ENCODE measurements at regions not wholly inside any gene's neighbourhood (a gene's known extent, or its start where the extent isn't known, plus 50 kb on each side); places are given as distances from the start of the nearest gene placed in this dataset.

GRCh38 chr3:65037861-65038260, 350.1 kb upstream of the ADAMTS9 start:
- no peaks in the 10 kb centered on the region for H3K4me1 ChIP-seq (ENCODE audit: control insufficient read depth, insufficient read depth, low read length)
- POLR2A ChIA-PET, result no interaction called here
- no peak overlapping the region for H3K4me3 ChIP-seq (ENCODE audit: low read depth, low read length)
- H3K9me3 ChIP-seq (ENCODE audit: control insufficient read depth, insufficient read depth, low read depth, low read length), result no peaks in the 10 kb centered on the region
- CTCF ChIA-PET, result interaction anchor here (0.7 kb wide), 1 partner anchor 14 kb away, joined by 3 read pairs; no protein-coding TSS in a partner anchor
- no peak overlapping the region for H3K27ac ChIP-seq (ENCODE audit: extremely low read depth, low read depth, low read length)
- TF ChIP-seq REST (tag by site-specific recombination; IDR thresholded peaks at IDR 0.05) (no peak), ZNF394 (tag by site-specific recombination; IDR thresholded peaks at IDR 0.05; ENCODE audit: borderline replicate concordance) (no peak), ZNF140 (tag by site-specific recombination; IDR thresholded peaks at IDR 0.05) (no peak), ZBTB10 (tag by site-specific recombination; IDR thresholded peaks at IDR 0.05) (no peak)
- H3K36me3 ChIP-seq (ENCODE audit: control insufficient read depth in 2 of 2, insufficient read depth in 1 of 2, low read length in 2 of 2), result no peaks in the 10 kb centered on the region

DNA sequence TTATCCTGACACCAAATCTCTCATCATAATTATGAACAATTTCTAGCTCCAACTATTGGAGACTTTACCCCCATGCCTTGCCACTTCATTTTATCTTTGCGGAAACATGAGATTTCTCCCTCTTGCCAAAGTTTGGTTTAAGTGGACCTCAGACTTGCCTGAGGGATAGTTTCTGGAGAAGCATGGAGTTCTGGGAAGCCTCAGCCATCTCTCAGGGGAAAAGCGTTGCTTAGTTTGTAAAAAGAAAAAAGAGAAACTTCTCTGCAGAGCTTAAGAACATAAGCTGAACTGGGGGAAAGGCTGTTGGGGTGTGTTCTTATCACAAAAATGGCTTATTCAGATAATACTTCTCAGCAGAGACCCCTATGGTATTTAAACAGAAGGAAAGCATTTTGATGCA, 347.4 kb upstream of the ADAMTS9 start:
- H3K36me3 ChIP-seq (ENCODE audit: control insufficient read depth in 2 of 2, insufficient read depth in 1 of 2, low read length in 2 of 2), result no peaks in the 10 kb centered on the region
- POLR2A ChIA-PET, result no interaction called here
- no peaks in the 10 kb centered on the region for H3K9me3 ChIP-seq (ENCODE audit: control insufficient read depth, insufficient read depth, low read depth, low read length)
- H3K4me1 ChIP-seq (ENCODE audit: control insufficient read depth, insufficient read depth, low read length), result peaks cover 2% of the 10 kb centered on the region; the same call in 1 of the 2 replicates
- no peak overlapping the region for H3K27ac ChIP-seq (ENCODE audit: extremely low read depth, low read depth, low read length)
- H3K4me3 ChIP-seq (ENCODE audit: low read depth, low read length), result no peak overlapping the region
- TF ChIP-seq, protein P1, sequence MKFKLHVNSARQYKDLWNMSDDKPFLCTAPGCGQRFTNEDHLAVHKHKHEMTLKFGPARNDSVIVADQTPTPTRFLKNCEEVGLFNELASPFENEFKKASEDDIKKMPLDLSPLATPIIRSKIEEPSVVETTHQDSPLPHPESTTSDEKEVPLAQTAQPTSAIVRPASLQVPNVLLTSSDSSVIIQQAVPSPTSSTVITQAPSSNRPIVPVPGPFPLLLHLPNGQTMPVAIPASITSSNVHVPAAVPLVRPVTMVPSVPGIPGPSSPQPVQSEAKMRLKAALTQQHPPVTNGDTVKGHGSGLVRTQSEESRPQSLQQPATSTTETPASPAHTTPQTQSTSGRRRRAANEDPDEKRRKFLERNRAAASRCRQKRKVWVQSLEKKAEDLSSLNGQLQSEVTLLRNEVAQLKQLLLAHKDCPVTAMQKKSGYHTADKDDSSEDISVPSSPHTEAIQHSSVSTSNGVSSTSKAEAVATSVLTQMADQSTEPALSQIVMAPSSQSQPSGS (tag by site-specific recombination; IDR thresholded peaks at IDR 0.05; ENCODE audit: low read depth), result no peak
- TF ChIP-seq GLI4 (tag by site-specific recombination; IDR thresholded peaks at IDR 0.05) (no peak), KLF10 (tag by site-specific recombination; IDR thresholded peaks at IDR 0.05) (no peak), ZNF433 (tag by site-specific recombination; IDR thresholded peaks at IDR 0.05; ENCODE audit: low read depth) (no peak), ZNF510 (tag by site-specific recombination; IDR thresholded peaks at IDR 0.05; ENCODE audit: insufficient replicate concordance) (no peak), ZNF23 (tag by site-specific recombination; IDR thresholded peaks at IDR 0.05; ENCODE audit: borderline replicate concordance) (no peak), ZNF544 (tag by site-specific recombination; IDR thresholded peaks at IDR 0.05) (no peak), ZEB2 (tag by site-specific recombination; IDR thresholded peaks at IDR 0.05) (no peak), ZNF548 (tag by site-specific recombination; IDR thresholded peaks at IDR 0.05) (no peak), EGR2 (tag by site-specific recombination; IDR thresholded peaks at IDR 0.05; ENCODE audit: low read depth) (no peak), KLF9 (tag by site-specific recombination; IDR thresholded peaks at IDR 0.05; ENCODE audit: low read depth) (no peak), ZNF830 (tag by site-specific recombination; IDR thresholded peaks at IDR 0.05; ENCODE audit: low read depth) (no peak)
- TF ChIP-seq, protein P2, sequence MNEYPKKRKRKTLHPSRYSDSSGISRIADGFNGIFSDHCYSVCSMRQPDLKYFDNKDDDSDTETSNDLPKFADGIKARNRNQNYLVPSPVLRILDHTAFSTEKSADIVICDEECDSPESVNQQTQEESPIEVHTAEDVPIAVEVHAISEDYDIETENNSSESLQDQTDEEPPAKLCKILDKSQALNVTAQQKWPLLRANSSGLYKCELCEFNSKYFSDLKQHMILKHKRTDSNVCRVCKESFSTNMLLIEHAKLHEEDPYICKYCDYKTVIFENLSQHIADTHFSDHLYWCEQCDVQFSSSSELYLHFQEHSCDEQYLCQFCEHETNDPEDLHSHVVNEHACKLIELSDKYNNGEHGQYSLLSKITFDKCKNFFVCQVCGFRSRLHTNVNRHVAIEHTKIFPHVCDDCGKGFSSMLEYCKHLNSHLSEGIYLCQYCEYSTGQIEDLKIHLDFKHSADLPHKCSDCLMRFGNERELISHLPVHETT (tag by site-specific recombination; IDR thresholded peaks at IDR 0.05), result no peak
- CTCF ChIA-PET, result no interaction called here

Data from HEK293 (cell line).